ENCODE measurements at regions not wholly inside any gene's neighbourhood (a gene's known extent, or its start where the extent isn't known, plus 50 kb on each side); places are given as distances from the start of the nearest gene placed in this dataset.

- H3T11ph ChIP-seq (ENCODE audit: low read length): no peak overlapping the region
- no peak overlapping the region for H2BK120ac ChIP-seq (ENCODE audit: low read depth, low read length, poor library complexity, severe bottlenecking)
- no peaks in the 10 kb centered on the region for H3K4me1 ChIP-seq (ENCODE audit: insufficient read depth, low read length)
- Mint-ChIP-seq H3K9me3 (peaks cover 2 to 9% of the 10 kb centered on the region in 2 experiments; a peak in 2 of 5 replicates), H3K36me3 (ENCODE audit: insufficient read depth in 1 of 3, low read depth in 3 of 3) (peaks cover 0 to 11% (median 0%) of the 10 kb centered on the region in 3 experiments; a peak in 2 of 7 replicates), H3K4me3 (no peak overlapping the region), H3K4me1 (peaks cover 15 to 16% of the 10 kb centered on the region in 2 experiments), H3K27ac (no peak overlapping the region), H3K27me3 (ENCODE audit: low read depth) (no peaks in the 10 kb centered on the region)
- no peak overlapping the region for H3K27ac ChIP-seq (ENCODE audit: insufficient read length, low read depth, low read length)
- no peaks in the 10 kb centered on the region for H3K23me2 ChIP-seq (ENCODE audit: insufficient read length, low read depth, low read length, poor library complexity, severe bottlenecking)
- no peak overlapping the region for H2BK12ac ChIP-seq (ENCODE audit: insufficient read length, low read depth, low read length)
- H4K5ac ChIP-seq (ENCODE audit: insufficient read length, low read depth, low read length): no peak overlapping the region
- no peaks in the 10 kb centered on the region for H3K79me1 ChIP-seq (ENCODE audit: insufficient read depth, low read depth, low read length, poor library complexity, severe bottlenecking)
- H3K79me2 ChIP-seq (ENCODE audit: insufficient read depth, low read length): no peaks in the 10 kb centered on the region
- no peak overlapping the region for H4K8ac ChIP-seq (replicated peaks; ENCODE audit: insufficient read length, low read depth, low read length)
- H3K27me3 ChIP-seq (ENCODE audit: insufficient read depth, low read length): no peaks in the 10 kb centered on the region
- H3K4me2 ChIP-seq (ENCODE audit: insufficient read depth, insufficient read length, low read length): no peak overlapping the region
- no peak overlapping the region for H4K91ac ChIP-seq (ENCODE audit: insufficient read length, low read depth, low read length)
- no peak overlapping the region for H3K23ac ChIP-seq (ENCODE audit: insufficient read length, low read depth, low read length)
- no peak overlapping the region for H3K14ac ChIP-seq (ENCODE audit: insufficient read depth, low read length)
- H2AFZ ChIP-seq (ENCODE audit: low read length): no peak overlapping the region
- H3K4ac ChIP-seq (ENCODE audit: low read depth, low read length): no peak overlapping the region
- TF ChIP-seq, protein P1, sequence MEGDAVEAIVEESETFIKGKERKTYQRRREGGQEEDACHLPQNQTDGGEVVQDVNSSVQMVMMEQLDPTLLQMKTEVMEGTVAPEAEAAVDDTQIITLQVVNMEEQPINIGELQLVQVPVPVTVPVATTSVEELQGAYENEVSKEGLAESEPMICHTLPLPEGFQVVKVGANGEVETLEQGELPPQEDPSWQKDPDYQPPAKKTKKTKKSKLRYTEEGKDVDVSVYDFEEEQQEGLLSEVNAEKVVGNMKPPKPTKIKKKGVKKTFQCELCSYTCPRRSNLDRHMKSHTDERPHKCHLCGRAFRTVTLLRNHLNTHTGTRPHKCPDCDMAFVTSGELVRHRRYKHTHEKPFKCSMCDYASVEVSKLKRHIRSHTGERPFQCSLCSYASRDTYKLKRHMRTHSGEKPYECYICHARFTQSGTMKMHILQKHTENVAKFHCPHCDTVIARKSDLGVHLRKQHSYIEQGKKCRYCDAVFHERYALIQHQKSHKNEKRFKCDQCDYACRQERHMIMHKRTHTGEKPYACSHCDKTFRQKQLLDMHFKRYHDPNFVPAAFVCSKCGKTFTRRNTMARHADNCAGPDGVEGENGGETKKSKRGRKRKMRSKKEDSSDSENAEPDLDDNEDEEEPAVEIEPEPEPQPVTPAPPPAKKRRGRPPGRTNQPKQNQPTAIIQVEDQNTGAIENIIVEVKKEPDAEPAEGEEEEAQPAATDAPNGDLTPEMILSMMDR (conservative IDR thresholded peaks at IDR 0.05): no peak
- no peak overlapping the region for H2BK5ac ChIP-seq (ENCODE audit: insufficient read length, low read length)
- H2BK20ac ChIP-seq (ENCODE audit: low read depth, low read length, poor library complexity, severe bottlenecking): no peak overlapping the region
- no peak overlapping the region for H3K9ac ChIP-seq (ENCODE audit: extremely low read depth, insufficient read length, low read length)
- H2BK15ac ChIP-seq (ENCODE audit: low read depth, low read length): no peak overlapping the region
- H3K56ac ChIP-seq (ENCODE audit: insufficient read length, low read depth, low read length): no peak overlapping the region
- no peaks in the 10 kb centered on the region for H3K9me3 ChIP-seq (ENCODE audit: control insufficient read depth, low read depth, low read length)
- no peaks in the 10 kb centered on the region for H4K20me1 ChIP-seq (ENCODE audit: control insufficient read depth, insufficient read depth, insufficient read length)
- WGBS (ENCODE audit: extremely low coverage, insufficient read length, low lambda C conversion rate): no CpG with 5 or more reads among the region's 3 CpGs
- peak; percentile 41 for DNase-seq
- no peak overlapping the region for H2AK5ac ChIP-seq (ENCODE audit: insufficient read length, low read length)
- H3K18ac ChIP-seq (ENCODE audit: insufficient read length, low read depth, low read length): no peak overlapping the region
These were observed 80.8 kb upstream of the C12orf71 start for GRCh38 chr12:27163048-27163715.
